ENCODE measurements at regions not wholly inside any gene's neighbourhood (a gene's known extent, or its start where the extent isn't known, plus 50 kb on each side); places are given as distances from the start of the nearest gene placed in this dataset.

DNA sequence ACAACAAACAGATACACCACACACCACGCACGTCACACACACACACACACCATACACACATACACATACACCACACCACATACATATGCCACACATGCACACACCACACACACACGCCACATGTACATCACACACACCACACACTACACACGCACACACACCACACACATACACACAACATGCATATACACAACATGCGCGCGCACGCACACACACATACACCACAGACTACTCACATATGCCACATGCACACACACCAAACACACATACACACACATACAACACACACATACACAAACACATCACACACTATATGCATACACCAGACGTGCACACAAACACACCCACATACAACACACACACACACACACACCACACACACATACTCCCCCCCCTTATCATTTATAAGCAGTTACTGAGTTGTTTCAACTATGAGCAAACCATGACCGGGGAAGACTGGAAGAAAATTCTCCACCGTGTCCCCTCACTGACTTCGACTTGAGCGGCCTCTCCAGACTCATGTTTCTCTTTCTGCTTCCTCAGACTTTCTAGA lies 126.7 kb upstream of the IQSEC1 start:
- Histone ChIP-seq H3K9ac (ENCODE audit: low read length) (no peak overlapping the region), H3K27ac (ENCODE audit: low read length, poor library complexity, severe bottlenecking) (no peak overlapping the region), H3K79me1 (replicated peaks; ENCODE audit: low read length, poor library complexity, severe bottlenecking) (no peaks in the 10 kb centered on the region), H3K27me3 (ENCODE audit: control insufficient read depth in 1 of 2, insufficient read depth in 1 of 2, low read length in 2 of 2) (peaks cover 67 to 86% of the 10 kb centered on the region in 2 experiments), H4K8ac (ENCODE audit: low read length) (no peak overlapping the region), H3K4ac (ENCODE audit: low read depth in 1 of 2, low read length in 2 of 2) (no peak overlapping the region), H3K36me3 (ENCODE audit: control insufficient read depth in 1 of 2, insufficient read depth in 2 of 2, low read depth in 1 of 2, low read length in 2 of 2) (no peaks in the 10 kb centered on the region), H3K4me1 (ENCODE audit: control insufficient read depth, insufficient read depth, low read depth, low read length) (peaks cover 7% of the 10 kb centered on the region), H3K9me3 (ENCODE audit: control insufficient read depth, low read length) (no peaks in the 10 kb centered on the region), H3K23ac (ENCODE audit: low read length in 2 of 2) (no peak overlapping the region), H2BK120ac (ENCODE audit: low read depth, low read length) (no peak overlapping the region), H3K4me3 (ENCODE audit: insufficient read depth in 1 of 2, low read depth in 1 of 2, low read length in 2 of 2) (no peak overlapping the region), H2BK15ac (ENCODE audit: low read depth, poor library complexity, severe bottlenecking) (no peak overlapping the region), H4K91ac (ENCODE audit: low read length) (no peak overlapping the region), H2BK12ac (ENCODE audit: low read length in 2 of 2) (no peak overlapping the region), H3K18ac (ENCODE audit: low read depth in 1 of 2, low read length in 2 of 2) (no peak overlapping the region), H3K4me2 (ENCODE audit: low read length, poor library complexity, severe bottlenecking) (no peak overlapping the region), H2BK5ac (ENCODE audit: low read depth, low read length, poor library complexity, severe bottlenecking) (no peak overlapping the region), H2AK5ac (ENCODE audit: low read length, severe bottlenecking) (no peak overlapping the region), H3K14ac (ENCODE audit: low read length in 2 of 2) (peak overlapping the region in 1 of 2 experiments; percentile 96), H2AFZ (ENCODE audit: low read depth, low read length) (no peak overlapping the region)
- WGBS, result 95% methylated on average over 13 of the region's 13 CpGs
- DNase-seq, result no peak

DNA sequence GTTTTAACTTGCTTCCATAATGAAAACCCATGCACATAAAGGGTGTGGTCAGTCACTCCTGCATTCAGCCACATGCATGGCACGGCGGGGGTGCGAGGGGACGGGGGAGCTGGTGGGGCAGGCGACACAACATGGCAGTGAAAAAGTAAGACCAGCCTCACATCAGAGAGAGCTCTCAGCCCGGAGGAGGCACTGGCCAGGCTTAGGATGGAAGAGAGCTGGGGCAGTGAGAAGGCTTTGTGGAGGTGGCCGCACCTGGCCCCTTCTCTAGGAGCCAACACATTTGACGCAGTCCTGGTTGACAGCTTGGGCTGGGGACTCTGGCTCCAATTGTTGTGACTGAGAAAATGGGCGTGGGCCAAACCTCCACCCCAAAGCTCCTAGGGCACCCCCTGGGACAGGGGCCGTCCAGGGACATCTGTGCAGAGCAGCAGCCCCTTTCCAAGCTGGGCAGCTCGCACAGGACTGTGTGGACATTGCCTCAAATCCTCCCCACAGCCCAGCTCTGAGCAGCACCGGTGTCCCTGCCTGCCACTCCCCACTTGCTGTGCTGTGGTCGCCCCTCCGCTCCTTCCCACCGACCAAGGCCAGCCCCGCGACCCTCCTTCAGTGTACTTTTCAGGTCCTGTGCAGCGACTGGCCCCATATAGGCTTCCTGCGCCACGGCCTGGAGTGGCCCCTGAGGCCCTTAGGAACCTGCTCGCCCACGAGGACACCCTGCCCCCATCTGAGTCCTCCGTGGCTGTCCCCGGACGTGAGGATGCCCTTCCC lies 126.0 kb upstream of the IQSEC1 start:
- H2AFZ ChIP-seq (ENCODE audit: low read depth, low read length), result no peak overlapping the region

DNA sequence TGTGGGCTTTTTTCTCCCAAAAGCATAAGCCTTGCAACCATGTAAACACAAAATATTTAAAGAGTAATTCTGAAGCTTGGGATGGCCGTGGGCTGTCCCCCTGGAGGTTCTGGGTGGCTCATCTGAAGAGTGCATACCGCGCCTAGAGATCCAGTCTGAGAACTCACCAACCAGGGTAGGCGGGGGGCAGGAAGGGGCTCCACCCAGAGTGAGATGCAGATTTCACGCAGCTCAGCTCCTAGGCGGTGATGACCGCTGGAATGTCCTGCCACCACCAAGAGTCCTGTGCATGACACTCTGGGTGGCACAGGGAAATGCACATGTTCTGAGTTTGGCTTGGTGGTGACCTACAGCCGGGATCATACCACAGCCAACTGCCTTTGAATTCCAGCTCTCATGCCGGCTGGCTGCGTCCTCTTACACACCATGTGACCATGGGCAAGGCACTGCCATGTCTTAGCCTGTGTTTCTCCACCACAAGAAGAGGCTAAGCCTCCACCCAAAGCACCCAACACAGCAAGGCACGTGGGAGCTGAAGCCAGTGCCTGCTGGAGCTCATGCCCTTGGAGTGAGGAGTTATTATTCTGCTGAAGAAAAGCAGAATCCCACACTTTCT lies 125.1 kb upstream of the IQSEC1 start:
- Histone ChIP-seq H3K9me3 (ENCODE audit: control insufficient read depth, low read length) (no peaks in the 10 kb centered on the region), H3K9ac (ENCODE audit: low read length) (no peak overlapping the region), H3K14ac (ENCODE audit: low read length in 2 of 2) (no peak overlapping the region), H2BK12ac (ENCODE audit: low read length in 2 of 2) (no peak overlapping the region), H2AK5ac (ENCODE audit: low read length, severe bottlenecking) (no peak overlapping the region), H2BK120ac (ENCODE audit: low read depth, low read length) (no peak overlapping the region), H4K91ac (ENCODE audit: low read length) (no peak overlapping the region), H3K4ac (ENCODE audit: low read depth in 1 of 2, low read length in 2 of 2) (no peak overlapping the region), H3K4me2 (ENCODE audit: low read length, poor library complexity, severe bottlenecking) (no peak overlapping the region), H2BK5ac (ENCODE audit: low read depth, low read length, poor library complexity, severe bottlenecking) (no peak overlapping the region), H3K23ac (ENCODE audit: low read length in 2 of 2) (no peak overlapping the region), H3K18ac (ENCODE audit: low read depth in 1 of 2, low read length in 2 of 2) (no peak overlapping the region), H3K27ac (ENCODE audit: low read length, poor library complexity, severe bottlenecking) (no peak overlapping the region), H3K4me3 (ENCODE audit: insufficient read depth in 1 of 2, low read depth in 1 of 2, low read length in 2 of 2) (no peak overlapping the region), H4K8ac (ENCODE audit: low read length) (no peak overlapping the region), H3K36me3 (ENCODE audit: control insufficient read depth in 1 of 2, insufficient read depth in 2 of 2, low read depth in 1 of 2, low read length in 2 of 2) (no peaks in the 10 kb centered on the region), H2AFZ (ENCODE audit: low read depth, low read length) (no peak overlapping the region), H2BK15ac (ENCODE audit: low read depth, poor library complexity, severe bottlenecking) (no peak overlapping the region), H3K27me3 (ENCODE audit: control insufficient read depth in 1 of 2, insufficient read depth in 1 of 2, low read length in 2 of 2) (peaks cover 60 to 85% of the 10 kb centered on the region in 2 experiments), H3K79me1 (replicated peaks; ENCODE audit: low read length, poor library complexity, severe bottlenecking) (no peaks in the 10 kb centered on the region), H3K4me1 (ENCODE audit: control insufficient read depth, insufficient read depth, low read depth, low read length) (peaks cover 13% of the 10 kb centered on the region)
- no peak for DNase-seq
- WGBS, result 84% methylated on average over 11 of the region's 11 CpGs

More for the DNA sequence above, 126.0 kb upstream of the IQSEC1 start:
- no peak overlapping the region for H3K4ac ChIP-seq (ENCODE audit: low read depth in 1 of 2, low read length in 2 of 2)
- no peak for DNase-seq
- no peak overlapping the region for H2BK15ac ChIP-seq (ENCODE audit: low read depth, poor library complexity, severe bottlenecking)
- no peak overlapping the region for H4K8ac ChIP-seq (ENCODE audit: low read length)
- H3K27ac ChIP-seq (ENCODE audit: low read length, poor library complexity, severe bottlenecking), result no peak overlapping the region
- H3K23ac ChIP-seq (ENCODE audit: low read length in 2 of 2), result no peak overlapping the region
- H3K4me3 ChIP-seq (ENCODE audit: insufficient read depth in 1 of 2, low read depth in 1 of 2, low read length in 2 of 2), result no peak overlapping the region
- no peak overlapping the region for H3K9ac ChIP-seq (ENCODE audit: low read length)
- H3K14ac ChIP-seq (ENCODE audit: low read length in 2 of 2), result no peak overlapping the region
- H3K4me2 ChIP-seq (ENCODE audit: low read length, poor library complexity, severe bottlenecking), result no peak overlapping the region
- H3K18ac ChIP-seq (ENCODE audit: low read depth in 1 of 2, low read length in 2 of 2), result no peak overlapping the region
- H3K4me1 ChIP-seq (ENCODE audit: control insufficient read depth, insufficient read depth, low read depth, low read length), result peaks cover 9% of the 10 kb centered on the region
- 80% methylated on average over 24 of the region's 25 CpGs for WGBS
- no peaks in the 10 kb centered on the region for H3K9me3 ChIP-seq (ENCODE audit: control insufficient read depth, low read length)
- H4K91ac ChIP-seq (ENCODE audit: low read length), result no peak overlapping the region
- H3K36me3 ChIP-seq (ENCODE audit: control insufficient read depth in 1 of 2, insufficient read depth in 2 of 2, low read depth in 1 of 2, low read length in 2 of 2), result no peaks in the 10 kb centered on the region
- H3K79me1 ChIP-seq (replicated peaks; ENCODE audit: low read length, poor library complexity, severe bottlenecking), result no peaks in the 10 kb centered on the region
- no peak overlapping the region for H2BK120ac ChIP-seq (ENCODE audit: low read depth, low read length)
- H2BK5ac ChIP-seq (ENCODE audit: low read depth, low read length, poor library complexity, severe bottlenecking), result no peak overlapping the region
- no peak overlapping the region for H2BK12ac ChIP-seq (ENCODE audit: low read length in 2 of 2)
- no peak overlapping the region for H2AK5ac ChIP-seq (ENCODE audit: low read length, severe bottlenecking)
- peaks cover 62 to 86% of the 10 kb centered on the region in 2 experiments for H3K27me3 ChIP-seq (ENCODE audit: control insufficient read depth in 1 of 2, insufficient read depth in 1 of 2, low read length in 2 of 2)

DNA sequence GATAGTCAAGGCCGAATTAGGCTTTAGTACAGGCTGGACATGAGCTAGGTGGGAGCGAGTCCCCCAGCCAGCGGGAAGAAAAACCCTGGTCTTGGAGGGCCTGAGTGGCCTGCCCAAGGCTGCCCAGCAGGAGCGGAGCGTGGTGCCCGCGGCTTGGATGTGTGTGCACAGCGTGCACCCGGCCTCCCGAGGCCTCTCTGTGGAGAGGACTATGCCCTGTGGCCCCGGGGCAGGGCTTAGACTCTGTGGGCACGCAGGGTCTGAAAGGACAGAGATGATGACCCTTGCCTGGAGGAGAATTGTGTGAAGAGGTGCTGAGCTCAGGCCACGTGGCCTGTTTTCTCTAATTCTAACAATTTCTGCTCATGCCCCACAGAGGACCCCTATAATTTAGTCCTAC lies 124.6 kb upstream of the IQSEC1 start:
- Histone ChIP-seq H3K4me3 (ENCODE audit: insufficient read depth in 1 of 2, low read depth in 1 of 2, low read length in 2 of 2) (no peak overlapping the region), H3K9ac (ENCODE audit: low read length) (no peak overlapping the region), H3K36me3 (ENCODE audit: control insufficient read depth in 1 of 2, insufficient read depth in 2 of 2, low read depth in 1 of 2, low read length in 2 of 2) (no peaks in the 10 kb centered on the region), H3K14ac (ENCODE audit: low read length in 2 of 2) (no peak overlapping the region), H4K8ac (ENCODE audit: low read length) (no peak overlapping the region), H2AFZ (ENCODE audit: low read depth, low read length) (no peak overlapping the region), H3K9me3 (ENCODE audit: control insufficient read depth, low read length) (no peaks in the 10 kb centered on the region), H3K27me3 (ENCODE audit: control insufficient read depth in 1 of 2, insufficient read depth in 1 of 2, low read length in 2 of 2) (peaks cover 60 to 81% of the 10 kb centered on the region in 2 experiments), H2BK15ac (ENCODE audit: low read depth, poor library complexity, severe bottlenecking) (no peak overlapping the region), H3K4me1 (ENCODE audit: control insufficient read depth, insufficient read depth, low read depth, low read length) (peaks cover 14% of the 10 kb centered on the region), H2BK12ac (ENCODE audit: low read length in 2 of 2) (no peak overlapping the region), H3K27ac (ENCODE audit: low read length, poor library complexity, severe bottlenecking) (no peak overlapping the region), H2AK5ac (ENCODE audit: low read length, severe bottlenecking) (no peak overlapping the region), H3K4me2 (ENCODE audit: low read length, poor library complexity, severe bottlenecking) (no peak overlapping the region), H2BK120ac (ENCODE audit: low read depth, low read length) (no peak overlapping the region), H3K23ac (ENCODE audit: low read length in 2 of 2) (no peak overlapping the region), H4K91ac (ENCODE audit: low read length) (no peak overlapping the region), H3K4ac (ENCODE audit: low read depth in 1 of 2, low read length in 2 of 2) (no peak overlapping the region), H3K79me1 (replicated peaks; ENCODE audit: low read length, poor library complexity, severe bottlenecking) (no peaks in the 10 kb centered on the region), H3K18ac (ENCODE audit: low read depth in 1 of 2, low read length in 2 of 2) (no peak overlapping the region), H2BK5ac (ENCODE audit: low read depth, low read length, poor library complexity, severe bottlenecking) (no peak overlapping the region)
- 89% methylated on average over 12 of the region's 13 CpGs for WGBS
- no peak for DNase-seq

All from mesenchymal stem cell (in vitro differentiated cells and primary cell).